ENCODE measurements at regions not wholly inside any gene's neighbourhood (a gene's known extent, or its start where the extent isn't known, plus 50 kb on each side); places are given as distances from the start of the nearest gene placed in this dataset.

- no peak overlapping the region for H3K4me3 ChIP-seq (ENCODE audit: insufficient read length, low read depth)
Observed at GRCh38 chr20:22080985-22081384, 375.5 kb downstream of the PAX1 start.

GRCh38 chr20:22074635-22075034 is 369.2 kb downstream of the PAX1 start:
- TF ChIP-seq SUZ12 (IDR thresholded peaks at IDR 0.05; ENCODE audit: extremely low read depth, insufficient read depth, insufficient read length) = no peak
- no peak for TF ChIP-seq ZNF274 (IDR thresholded peaks at IDR 0.05; ENCODE audit: low read depth, low read length)
- TF ChIP-seq YY1 (IDR thresholded peaks at IDR 0.05; ENCODE audit: insufficient read depth, insufficient read length) = no peak

More at GRCh38 chr20:22080985-22081384, 375.5 kb downstream of the PAX1 start:
- no peaks in the 10 kb centered on the region for H3K4me1 ChIP-seq (ENCODE audit: insufficient read depth, insufficient read length)
- TF ChIP-seq ZNF274 (IDR thresholded peaks at IDR 0.05; ENCODE audit: low read depth, low read length) = no peak
- H3K9ac ChIP-seq (ENCODE audit: insufficient read length, low read depth) = no peak overlapping the region
- no peak for DNase-seq (ENCODE audit: low read depth, low spot score)
- H3K9me3 ChIP-seq (ENCODE audit: insufficient read depth, low read length) = peaks cover 6% of the 10 kb centered on the region; the same call in 1 of the 2 replicates
- H3K27me3 ChIP-seq (ENCODE audit: insufficient read depth, insufficient read length) = no peaks in the 10 kb centered on the region
- H3K36me3 ChIP-seq (ENCODE audit: insufficient read depth, insufficient read length, low read length) = no peaks in the 10 kb centered on the region

GRCh38 chr20:22071841-22072240 is 366.4 kb downstream of the PAX1 start:
- DNase-seq (ENCODE audit: low read depth, low spot score) = no peak

More at GRCh38 chr20:22074635-22075034, 369.2 kb downstream of the PAX1 start:
- no peaks in the 10 kb centered on the region for H3K27me3 ChIP-seq (ENCODE audit: insufficient read depth, insufficient read length)
- no peak overlapping the region for H3K4me3 ChIP-seq (ENCODE audit: insufficient read length, low read depth)
- no peak overlapping the region for H3K9ac ChIP-seq (ENCODE audit: insufficient read length, low read depth)
- no peak for DNase-seq (ENCODE audit: low read depth, low spot score)
- H3K9me3 ChIP-seq (ENCODE audit: insufficient read depth, low read length) = no peaks in the 10 kb centered on the region
- no peaks in the 10 kb centered on the region for H3K4me1 ChIP-seq (ENCODE audit: insufficient read depth, insufficient read length)
- no peaks in the 10 kb centered on the region for H3K36me3 ChIP-seq (ENCODE audit: insufficient read depth, insufficient read length, low read length)

GRCh38 chr20:22070610-22071058 is 365.2 kb downstream of the PAX1 start:
- no peaks in the 10 kb centered on the region for H3K36me3 ChIP-seq (ENCODE audit: insufficient read depth, insufficient read length, low read length)
- no peaks in the 10 kb centered on the region for H3K9me3 ChIP-seq (ENCODE audit: insufficient read depth, low read length)
- H3K9ac ChIP-seq (ENCODE audit: insufficient read length, low read depth) = no peak overlapping the region
- no peaks in the 10 kb centered on the region for H3K27me3 ChIP-seq (ENCODE audit: insufficient read depth, insufficient read length)
- DNase-seq (ENCODE audit: low read depth, low spot score) = no peak
- no peaks in the 10 kb centered on the region for H3K4me1 ChIP-seq (ENCODE audit: insufficient read depth, insufficient read length)
- TF ChIP-seq SUZ12 (IDR thresholded peaks at IDR 0.05; ENCODE audit: extremely low read depth, insufficient read depth, insufficient read length) (no peak), YY1 (IDR thresholded peaks at IDR 0.05; ENCODE audit: insufficient read depth, insufficient read length) (no peak), ZNF274 (IDR thresholded peaks at IDR 0.05; ENCODE audit: low read depth, low read length) (no peak)
- no peak overlapping the region for H3K4me3 ChIP-seq (ENCODE audit: insufficient read length, low read depth)

More at GRCh38 chr20:22071841-22072240, 366.4 kb downstream of the PAX1 start:
- Histone ChIP-seq H3K36me3 (ENCODE audit: insufficient read depth, insufficient read length, low read length) (no peaks in the 10 kb centered on the region), H3K4me1 (ENCODE audit: insufficient read depth, insufficient read length) (no peaks in the 10 kb centered on the region), H3K9me3 (ENCODE audit: insufficient read depth, low read length) (no peaks in the 10 kb centered on the region), H3K9ac (ENCODE audit: insufficient read length, low read depth) (no peak overlapping the region), H3K4me3 (ENCODE audit: insufficient read length, low read depth) (no peak overlapping the region), H3K27me3 (ENCODE audit: insufficient read depth, insufficient read length) (no peaks in the 10 kb centered on the region)
- no peak for TF ChIP-seq YY1 (IDR thresholded peaks at IDR 0.05; ENCODE audit: insufficient read depth, insufficient read length)
- TF ChIP-seq ZNF274 (IDR thresholded peaks at IDR 0.05; ENCODE audit: low read depth, low read length) = no peak
- TF ChIP-seq SUZ12 (IDR thresholded peaks at IDR 0.05; ENCODE audit: extremely low read depth, insufficient read depth, insufficient read length) = no peak

GRCh38 chr20:22063753-22064152 is 358.3 kb downstream of the PAX1 start:
- Histone ChIP-seq H3K27me3 (ENCODE audit: insufficient read depth, insufficient read length) (no peaks in the 10 kb centered on the region), H3K4me3 (ENCODE audit: insufficient read length, low read depth) (no peak overlapping the region), H3K9ac (ENCODE audit: insufficient read length, low read depth) (no peak overlapping the region), H3K36me3 (ENCODE audit: insufficient read depth, insufficient read length, low read length) (no peaks in the 10 kb centered on the region), H3K9me3 (ENCODE audit: insufficient read depth, low read length) (no peaks in the 10 kb centered on the region), H3K4me1 (ENCODE audit: insufficient read depth, insufficient read length) (no peaks in the 10 kb centered on the region)
- DNase-seq (ENCODE audit: low read depth, low spot score) = no peak
- TF ChIP-seq YY1 (IDR thresholded peaks at IDR 0.05; ENCODE audit: insufficient read depth, insufficient read length) (no peak), SUZ12 (IDR thresholded peaks at IDR 0.05; ENCODE audit: extremely low read depth, insufficient read depth, insufficient read length) (no peak), ZNF274 (IDR thresholded peaks at IDR 0.05; ENCODE audit: low read depth, low read length) (no peak)

GRCh38 chr20:22062874-22063273 is 357.4 kb downstream of the PAX1 start:
- TF ChIP-seq SUZ12 (IDR thresholded peaks at IDR 0.05; ENCODE audit: extremely low read depth, insufficient read depth, insufficient read length) (no peak), ZNF274 (IDR thresholded peaks at IDR 0.05; ENCODE audit: low read depth, low read length) (no peak), YY1 (IDR thresholded peaks at IDR 0.05; ENCODE audit: insufficient read depth, insufficient read length) (no peak)
- H3K36me3 ChIP-seq (ENCODE audit: insufficient read depth, insufficient read length, low read length) = no peaks in the 10 kb centered on the region
- H3K4me1 ChIP-seq (ENCODE audit: insufficient read depth, insufficient read length) = no peaks in the 10 kb centered on the region

GRCh38 chr20:22060610-22061009 is 355.1 kb downstream of the PAX1 start:
- TF ChIP-seq SUZ12 (IDR thresholded peaks at IDR 0.05; ENCODE audit: extremely low read depth, insufficient read depth, insufficient read length) (no peak), ZNF274 (IDR thresholded peaks at IDR 0.05; ENCODE audit: low read depth, low read length) (no peak), YY1 (IDR thresholded peaks at IDR 0.05; ENCODE audit: insufficient read depth, insufficient read length) (no peak)
- Histone ChIP-seq H3K36me3 (ENCODE audit: insufficient read depth, insufficient read length, low read length) (no peaks in the 10 kb centered on the region), H3K9me3 (ENCODE audit: insufficient read depth, low read length) (no peaks in the 10 kb centered on the region), H3K27me3 (ENCODE audit: insufficient read depth, insufficient read length) (no peaks in the 10 kb centered on the region), H3K9ac (ENCODE audit: insufficient read length, low read depth) (no peak overlapping the region), H3K4me1 (ENCODE audit: insufficient read depth, insufficient read length) (no peaks in the 10 kb centered on the region), H3K4me3 (ENCODE audit: insufficient read length, low read depth) (no peak overlapping the region)
- DNase-seq (ENCODE audit: low read depth, low spot score) = no peak

More at GRCh38 chr20:22062874-22063273, 357.4 kb downstream of the PAX1 start:
- Histone ChIP-seq H3K27me3 (ENCODE audit: insufficient read depth, insufficient read length) (no peaks in the 10 kb centered on the region), H3K9me3 (ENCODE audit: insufficient read depth, low read length) (no peaks in the 10 kb centered on the region), H3K9ac (ENCODE audit: insufficient read length, low read depth) (no peak overlapping the region), H3K4me3 (ENCODE audit: insufficient read length, low read depth) (no peak overlapping the region)
- no peak for DNase-seq (ENCODE audit: low read depth, low spot score)
